ENCODE measurements at regions not wholly inside any gene's neighbourhood (a gene's known extent, or its start where the extent isn't known, plus 50 kb on each side); places are given as distances from the start of the nearest gene placed in this dataset.

DNA sequence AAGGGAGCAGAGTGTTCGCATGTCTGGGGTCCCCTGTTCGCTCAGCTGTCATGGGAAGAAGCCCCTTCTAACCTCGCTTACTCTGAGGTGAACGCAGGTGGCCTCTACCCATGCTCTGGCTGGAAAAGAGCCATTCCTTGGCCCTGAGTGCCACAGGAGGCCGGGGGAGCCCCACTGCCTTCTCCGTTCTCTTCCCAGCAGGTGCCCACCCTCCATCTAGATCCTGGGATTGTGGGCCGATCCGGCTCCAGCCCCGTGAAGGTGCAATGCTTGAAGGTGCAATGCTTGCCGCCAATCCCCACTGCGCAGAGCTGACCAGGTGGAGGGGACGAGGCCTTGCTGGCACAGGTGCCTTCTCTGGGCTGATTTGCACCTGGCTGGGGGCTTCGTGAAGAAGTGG lies 95.4 kb downstream of the MRPL36 start:
- no peak for DNase-seq

DNA sequence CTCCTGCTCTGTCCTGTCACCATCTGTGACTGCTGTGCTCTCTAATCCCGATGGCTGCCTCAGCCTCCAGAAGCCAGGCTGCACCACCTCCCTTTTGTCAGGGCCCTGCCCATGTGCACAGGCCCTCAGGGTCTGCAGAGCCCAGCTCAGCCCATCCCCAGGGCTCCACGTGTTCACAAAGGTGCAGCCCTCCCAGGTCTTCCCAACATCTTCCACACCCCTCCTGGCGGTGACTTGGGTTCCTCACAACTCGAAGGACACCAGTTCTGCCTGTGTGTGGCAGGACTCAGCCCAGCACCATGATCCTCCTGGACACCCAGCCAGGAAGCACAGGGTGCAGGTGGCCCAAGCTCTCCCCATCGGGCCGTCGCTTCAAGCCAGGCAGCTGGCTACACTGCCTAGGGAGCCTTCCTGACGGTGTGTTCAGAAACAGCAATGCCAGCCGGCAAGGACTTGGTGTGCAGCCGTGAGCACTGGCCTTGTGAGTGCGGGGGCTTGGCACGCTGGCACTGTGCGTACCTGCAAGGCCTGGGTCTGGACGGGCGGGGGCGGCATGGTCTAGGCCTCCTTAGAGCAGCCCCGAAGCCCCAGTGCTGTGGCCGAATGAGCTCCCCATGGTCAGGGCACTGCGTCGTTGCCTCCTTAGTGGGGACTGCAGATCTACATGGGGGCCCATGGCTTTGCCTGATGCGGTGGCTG lies 96.1 kb downstream of the MRPL36 start:
- peak; percentile 13 for DNase-seq

DNA sequence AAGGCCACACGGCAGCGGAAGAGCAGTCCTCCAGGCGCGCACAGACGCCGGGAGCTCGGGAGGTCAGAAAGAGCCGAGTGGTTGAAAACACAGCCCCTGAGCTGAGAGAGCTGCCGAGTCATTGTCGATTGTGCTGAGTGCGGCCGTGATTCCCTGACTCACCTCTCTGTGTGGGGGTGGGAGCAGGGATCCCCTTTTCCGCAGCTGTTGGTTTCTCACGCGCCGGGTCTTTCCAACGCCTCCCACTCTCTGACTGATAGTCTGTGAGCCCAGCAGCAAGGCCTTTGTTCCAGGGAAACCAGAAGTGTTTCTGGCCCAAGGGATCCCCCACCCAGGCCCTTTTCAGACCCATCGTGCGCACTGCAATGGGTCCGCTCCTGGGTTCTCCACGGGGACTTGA lies 97.3 kb downstream of the MRPL36 start:
- no peak for DNase-seq

DNA sequence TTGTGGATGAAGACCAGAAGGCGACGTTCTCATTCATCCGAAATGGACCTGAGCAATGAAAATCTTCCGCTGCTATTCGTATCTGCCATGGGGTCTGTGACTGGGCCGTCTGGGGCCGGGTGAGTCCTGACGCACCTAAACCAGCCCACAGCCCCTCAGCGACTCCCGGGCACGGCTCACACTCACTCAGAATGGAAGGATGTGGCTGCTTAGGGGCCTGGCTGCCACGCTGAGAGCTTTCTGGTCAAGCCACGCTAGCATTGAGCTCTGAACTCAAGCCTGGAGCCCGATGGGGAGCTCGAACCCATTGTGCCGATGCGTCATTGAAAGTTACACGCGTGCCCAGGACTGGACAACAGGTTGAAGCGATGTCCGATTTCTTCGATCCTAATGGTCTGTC lies 97.8 kb downstream of the MRPL36 start:
- no peak for DNase-seq

DNA sequence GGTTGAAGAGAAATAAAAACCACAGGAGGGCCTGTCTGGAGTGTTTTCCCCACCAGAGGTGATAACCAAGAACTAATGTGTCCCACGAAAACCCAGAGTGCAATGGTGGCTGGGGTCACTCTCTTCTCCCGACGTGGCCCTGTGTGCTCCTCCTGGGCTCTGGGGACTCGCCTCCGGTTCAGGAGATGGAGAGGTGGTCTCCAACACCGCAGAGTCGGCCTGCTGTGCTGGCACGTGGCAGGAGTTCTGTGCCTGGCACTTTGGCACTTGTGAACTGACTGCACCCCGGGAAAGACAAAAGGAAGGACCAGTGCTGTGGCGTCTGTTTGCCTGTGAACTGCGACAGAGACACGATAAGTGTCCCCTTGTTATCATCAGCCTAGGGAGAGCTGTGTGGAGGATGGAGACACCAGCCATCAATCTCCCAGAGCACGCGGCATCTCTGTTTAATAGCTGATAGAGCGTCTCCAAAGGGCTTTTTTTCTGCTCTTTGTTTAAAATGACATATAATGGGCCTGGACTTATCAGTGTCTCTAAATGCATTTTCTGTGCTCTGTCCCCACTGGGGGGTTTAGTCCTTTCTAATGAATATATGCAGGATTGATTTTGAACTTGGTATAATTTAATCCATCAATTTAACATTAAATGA lies 98.3 kb downstream of the MRPL36 start:
- DNase-seq = no peak

DNA sequence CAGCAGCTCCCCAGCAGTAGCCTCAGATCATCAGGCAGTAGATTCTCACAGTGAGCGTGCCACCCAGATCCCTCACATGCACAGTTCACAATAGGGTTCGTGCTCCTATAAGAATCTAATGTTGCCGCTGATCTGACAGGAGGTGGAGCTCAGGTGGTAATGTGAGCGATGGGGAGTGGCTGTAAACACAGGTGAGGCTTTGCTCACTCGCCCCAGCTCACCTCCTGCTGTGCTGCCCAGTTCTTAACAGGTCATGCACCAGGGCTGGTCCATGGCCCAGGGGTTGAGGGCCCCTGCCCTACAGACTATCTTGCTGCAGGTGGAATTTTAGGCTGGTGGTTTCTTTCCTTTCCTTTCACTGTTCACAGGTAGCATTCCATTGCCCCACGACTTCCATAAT lies 100.2 kb downstream of the MRPL36 start:
- DNase-seq = no peak

DNA sequence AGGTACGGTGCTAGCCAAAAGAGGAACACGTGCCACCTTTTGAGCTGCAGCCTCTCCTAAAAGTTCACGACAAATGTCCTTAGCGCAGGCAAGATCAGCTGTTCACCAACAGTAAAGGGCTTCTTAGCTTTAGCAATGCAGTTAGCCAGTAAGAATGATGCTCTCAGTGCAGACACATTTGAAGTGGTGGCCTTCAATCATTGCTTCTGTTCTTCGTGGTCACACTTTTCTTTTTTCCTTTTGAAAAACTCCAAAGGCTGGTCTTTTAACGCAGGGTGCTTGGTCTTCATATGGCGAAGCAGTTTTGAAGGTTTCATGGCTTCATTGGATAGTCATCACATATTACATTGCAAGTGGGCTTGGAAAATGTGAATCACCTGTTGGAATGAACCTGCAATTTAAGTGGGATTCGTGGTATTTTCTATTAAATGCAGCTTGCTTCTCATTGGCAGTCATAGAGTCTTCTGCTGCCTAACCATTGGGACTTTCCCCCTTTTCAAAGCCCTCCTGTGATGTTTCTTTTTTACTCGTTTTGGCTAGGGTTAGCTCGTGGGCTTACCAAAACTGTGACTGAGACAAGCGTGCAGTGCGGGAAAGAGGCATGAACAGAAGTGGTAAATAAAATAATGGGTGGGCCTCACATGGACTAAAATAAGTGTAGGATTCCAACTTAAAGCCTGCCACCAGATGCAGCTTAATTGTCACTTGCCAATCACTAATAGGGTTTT lies 100.9 kb downstream of the MRPL36 start:
- no peak for DNase-seq

DNA sequence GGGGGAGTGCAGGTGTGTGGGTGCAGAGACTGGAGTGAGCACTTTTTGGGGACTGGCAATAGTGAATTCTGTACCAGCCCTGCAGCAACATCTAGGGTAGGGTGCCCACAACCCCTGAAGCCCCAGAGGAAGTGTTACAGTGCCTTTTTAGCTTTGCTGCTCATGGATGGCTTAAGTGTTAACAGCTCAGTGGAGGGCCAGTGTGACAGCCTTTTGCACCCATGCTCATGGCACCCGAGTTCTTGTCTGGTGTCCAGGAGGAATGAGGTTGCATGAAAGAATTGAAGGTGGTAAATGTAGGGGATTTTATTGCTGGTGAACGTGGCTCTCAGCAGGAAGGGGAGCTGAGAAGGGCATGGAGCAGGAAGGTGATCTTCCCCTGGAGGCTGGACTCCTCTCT lies 107.3 kb downstream of the MRPL36 start:
- no peak for DNase-seq

DNA sequence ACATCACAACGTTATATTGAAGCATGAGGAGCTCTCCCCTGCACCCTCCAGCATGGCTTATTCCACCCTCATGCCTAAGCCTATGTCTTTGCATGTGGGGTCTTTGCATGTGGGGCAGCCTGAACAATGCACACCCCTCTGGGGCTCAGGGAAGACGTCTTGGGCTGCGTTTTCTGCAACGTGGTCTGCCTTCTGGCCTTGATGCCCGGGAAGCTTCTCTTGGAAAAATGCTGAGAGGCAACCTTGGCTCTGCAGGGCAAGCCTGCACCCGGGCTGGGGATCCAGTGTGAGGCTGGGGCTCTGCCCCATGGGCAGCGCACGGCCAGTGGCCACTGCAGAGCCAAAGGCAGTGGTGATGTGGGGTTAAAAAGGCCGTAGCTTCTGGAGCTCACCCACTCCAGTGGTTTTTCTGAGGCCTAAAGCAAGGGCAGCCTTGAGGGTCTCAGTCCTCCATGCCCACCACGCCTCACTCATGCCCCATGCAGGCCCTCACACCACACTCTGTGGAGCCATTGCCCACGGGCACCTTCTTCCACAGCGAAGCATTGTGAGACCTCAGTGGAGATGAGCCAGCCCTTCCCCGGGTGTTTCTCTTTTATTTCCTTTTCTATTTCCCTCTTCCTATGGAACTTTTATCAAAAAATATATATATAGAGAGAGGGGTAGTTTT lies 112.2 kb downstream of the MRPL36 start:
- DNase-seq = no peak

DNA sequence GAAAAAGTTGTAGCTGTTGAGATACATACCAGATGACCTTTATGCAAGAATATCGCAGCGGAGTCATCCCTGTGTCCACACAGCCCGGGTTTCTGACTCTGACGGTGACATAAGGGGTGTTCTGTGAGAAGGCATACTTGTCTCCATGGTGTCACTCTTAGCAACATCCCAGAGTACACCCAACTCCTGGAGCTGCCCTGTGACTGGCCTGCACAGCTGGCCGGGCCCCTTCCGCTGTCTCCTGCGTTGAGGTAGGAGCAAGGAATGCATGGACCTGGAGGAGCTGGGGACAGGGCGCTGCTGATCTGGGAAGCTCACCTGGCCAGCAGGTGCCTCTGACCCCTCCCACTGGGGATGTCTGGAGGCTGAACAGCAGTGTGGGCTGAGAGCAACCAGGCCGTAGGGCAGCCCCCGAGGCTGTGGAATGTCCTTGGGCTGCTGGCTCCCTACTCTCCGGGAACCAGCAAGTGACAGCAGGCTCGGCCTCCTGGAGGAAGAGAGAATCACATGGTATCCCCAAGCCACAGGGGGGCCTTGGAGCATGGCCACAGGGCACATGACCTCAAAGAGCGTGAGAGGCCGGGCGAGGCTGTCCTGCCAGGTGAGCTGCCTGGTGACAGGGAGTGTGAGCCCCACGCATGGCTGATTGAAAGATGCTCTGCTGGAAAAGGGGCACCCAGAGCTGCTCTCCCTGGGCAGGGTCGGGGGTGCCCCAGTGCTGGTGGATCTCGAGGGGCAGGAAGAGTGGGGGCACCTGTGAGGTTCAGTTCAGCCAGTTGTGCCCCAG lies 113.4 kb downstream of the MRPL36 start:
- no peak for DNase-seq

DNA sequence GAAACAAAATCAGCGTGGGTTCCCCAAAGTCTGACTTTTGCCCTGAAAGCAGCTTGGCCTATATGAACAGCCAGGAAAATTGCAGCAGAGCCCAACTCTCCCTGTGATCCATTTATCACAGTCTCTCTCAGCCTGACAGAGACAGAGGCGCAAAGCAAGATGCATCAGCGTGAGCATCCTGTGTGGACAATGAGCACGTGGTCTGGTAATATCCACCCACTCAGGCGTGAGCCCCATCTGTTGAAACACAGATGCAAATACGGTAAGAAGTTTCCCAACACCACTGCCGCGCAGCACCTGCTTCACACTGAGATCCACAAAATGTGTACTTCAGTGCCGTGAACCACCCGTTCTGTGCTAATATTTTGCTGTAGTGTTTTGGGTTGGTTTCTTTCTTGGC lies 114.6 kb downstream of the MRPL36 start:
- no peak for DNase-seq

DNA sequence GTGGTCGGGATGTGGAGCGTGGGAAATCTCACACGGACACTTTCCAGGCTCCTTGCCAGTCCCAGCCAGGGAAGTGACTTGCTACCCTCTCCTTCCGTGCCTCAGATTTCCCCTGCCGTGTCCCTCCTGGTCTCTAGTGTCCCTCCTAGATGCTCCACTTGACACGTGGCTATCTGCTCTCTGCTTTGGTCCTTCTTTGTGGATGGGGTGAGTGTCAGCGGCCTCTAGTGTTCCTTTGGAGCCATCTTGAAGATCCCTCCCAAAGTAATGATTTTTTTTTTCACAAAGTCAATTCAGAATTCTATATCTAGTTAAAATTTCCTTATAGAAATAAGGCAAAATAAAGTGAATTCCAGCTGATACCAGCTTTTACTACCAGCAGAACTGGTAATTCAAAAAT lies 117.7 kb downstream of the MRPL36 start:
- DNase-seq = no peak

DNA sequence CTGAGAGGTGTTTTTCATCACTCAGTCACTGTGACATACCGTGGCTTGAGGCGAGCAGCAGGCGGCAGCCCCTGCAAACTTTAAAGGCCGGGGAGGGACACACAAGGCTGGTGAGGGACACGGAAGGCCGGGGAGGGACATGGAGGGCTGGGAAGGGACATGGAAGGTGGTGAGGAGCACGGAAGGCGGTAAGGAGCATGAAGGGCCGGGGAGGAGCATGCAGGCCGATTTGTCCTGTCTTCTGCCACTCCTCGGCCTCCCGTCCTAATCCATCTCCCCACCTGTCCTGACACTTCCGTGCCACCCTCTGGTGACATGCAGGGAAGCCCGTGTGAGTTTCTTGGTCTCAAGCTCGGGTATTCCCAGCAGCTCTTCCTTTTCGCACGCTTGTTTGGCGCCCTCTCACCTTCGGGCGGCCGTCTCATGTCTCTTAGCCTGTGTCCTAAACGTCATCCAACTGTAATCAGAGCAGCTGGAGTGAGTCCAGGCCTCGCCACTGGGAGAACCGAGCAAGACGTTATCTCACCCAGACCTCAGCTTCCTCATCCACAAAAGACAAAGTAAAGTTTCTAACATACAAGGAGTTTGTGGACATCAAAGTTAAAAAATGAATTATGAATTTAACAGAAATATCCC lies 126.5 kb downstream of the MRPL36 start:
- no peak for DNase-seq

DNA sequence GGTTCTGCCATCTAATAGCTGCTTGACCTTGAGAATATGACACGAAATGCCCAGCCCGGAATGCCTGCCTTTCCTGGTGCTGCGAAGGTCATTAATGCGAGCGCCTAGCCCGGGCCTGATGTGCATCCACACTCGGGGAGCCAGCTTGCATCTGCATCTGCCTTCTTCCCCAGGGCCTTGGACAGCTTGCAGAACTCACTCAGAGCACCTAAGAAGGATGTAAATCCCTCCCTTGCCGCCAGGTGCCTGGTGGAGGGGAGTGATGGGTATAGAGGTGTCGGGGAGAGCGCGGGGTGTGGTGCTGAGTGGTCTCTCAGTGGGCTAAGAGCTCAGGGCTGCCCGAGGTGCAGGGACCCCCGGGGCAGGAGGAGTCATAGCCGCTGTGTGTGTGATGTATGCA lies 127.2 kb downstream of the MRPL36 start:
- no peak for DNase-seq

DNA sequence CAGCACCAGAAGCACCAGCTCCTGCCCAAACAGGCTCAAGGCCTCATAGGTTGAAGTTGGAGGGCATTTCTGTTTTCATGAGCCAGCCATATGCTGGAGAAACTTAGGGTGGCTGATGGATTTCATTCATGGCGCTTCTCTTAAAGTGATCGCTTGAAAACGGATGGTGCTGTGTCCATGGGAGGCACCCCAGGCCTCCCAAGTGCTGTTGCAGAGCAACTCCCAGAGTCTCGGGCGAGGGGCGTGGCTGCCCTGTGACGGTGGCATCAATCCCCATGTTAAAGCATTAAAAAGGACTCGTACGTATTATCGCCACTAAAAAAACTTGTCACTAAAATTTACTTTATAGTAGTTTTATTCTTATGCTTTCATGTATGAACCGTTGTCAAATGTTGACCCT lies 128.3 kb downstream of the MRPL36 start:
- DNase-seq = no peak

DNA sequence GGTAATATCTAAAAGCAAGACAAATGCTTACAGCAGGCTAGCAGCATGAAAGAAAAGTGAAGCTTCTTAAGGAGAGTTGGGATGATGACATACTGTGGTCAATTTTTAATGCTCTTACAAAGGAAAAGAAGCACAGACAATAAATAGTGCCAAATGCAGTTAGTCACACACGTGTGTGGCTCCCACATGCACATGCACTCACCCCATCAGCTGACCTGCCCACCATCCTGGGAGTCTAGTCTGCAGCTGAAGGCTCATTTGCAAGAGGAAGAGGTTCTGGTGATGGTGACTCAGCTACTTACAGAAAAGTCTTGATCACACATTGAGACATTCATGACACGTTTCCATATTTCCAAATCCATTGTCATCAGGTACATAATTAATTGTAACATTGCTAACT lies 129.3 kb downstream of the MRPL36 start:
- DNase-seq = no peak

DNA sequence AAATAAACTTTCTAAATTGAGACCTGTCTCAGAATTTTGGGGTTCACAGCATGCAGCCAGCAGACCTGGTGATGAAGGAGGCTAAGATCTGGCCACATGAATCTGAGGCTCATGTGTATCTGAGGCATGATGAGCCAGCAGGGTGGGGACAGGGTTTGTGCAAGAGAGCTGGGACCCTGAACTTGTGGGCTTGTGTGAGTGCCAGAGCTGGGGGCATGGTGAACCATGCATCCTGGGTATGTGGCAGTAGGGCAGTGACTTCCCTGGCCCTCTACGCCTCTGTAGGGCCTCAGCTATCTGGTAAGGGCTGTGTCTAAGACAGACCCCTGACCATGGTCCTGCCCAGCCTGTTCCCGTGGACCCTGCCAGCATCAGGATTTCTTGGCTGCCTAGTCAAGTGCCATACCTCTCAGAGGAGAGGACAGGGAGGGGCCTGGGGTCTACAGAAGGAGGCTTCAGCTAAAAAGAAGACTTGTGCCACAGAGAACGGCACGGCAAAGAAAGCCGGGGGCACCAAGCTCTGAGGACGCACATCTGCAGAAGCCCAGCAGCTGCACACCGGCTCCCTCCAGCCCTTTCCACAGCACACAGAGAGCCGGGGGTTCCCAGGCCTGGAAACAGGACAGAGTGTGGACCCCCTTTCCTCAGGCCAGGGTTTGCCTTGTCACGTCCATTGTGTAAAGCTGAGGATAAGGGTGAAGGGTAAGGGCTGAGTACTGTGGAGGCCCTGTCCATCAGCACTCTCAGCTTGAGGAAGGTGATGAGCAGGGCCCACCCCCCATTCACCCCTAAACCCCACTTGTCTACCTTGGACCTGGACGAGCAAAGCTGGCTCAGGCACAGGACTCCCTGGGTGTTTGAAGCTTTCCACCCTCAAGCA lies 130.1 kb downstream of the MRPL36 start:
- DNase-seq = no peak

DNA sequence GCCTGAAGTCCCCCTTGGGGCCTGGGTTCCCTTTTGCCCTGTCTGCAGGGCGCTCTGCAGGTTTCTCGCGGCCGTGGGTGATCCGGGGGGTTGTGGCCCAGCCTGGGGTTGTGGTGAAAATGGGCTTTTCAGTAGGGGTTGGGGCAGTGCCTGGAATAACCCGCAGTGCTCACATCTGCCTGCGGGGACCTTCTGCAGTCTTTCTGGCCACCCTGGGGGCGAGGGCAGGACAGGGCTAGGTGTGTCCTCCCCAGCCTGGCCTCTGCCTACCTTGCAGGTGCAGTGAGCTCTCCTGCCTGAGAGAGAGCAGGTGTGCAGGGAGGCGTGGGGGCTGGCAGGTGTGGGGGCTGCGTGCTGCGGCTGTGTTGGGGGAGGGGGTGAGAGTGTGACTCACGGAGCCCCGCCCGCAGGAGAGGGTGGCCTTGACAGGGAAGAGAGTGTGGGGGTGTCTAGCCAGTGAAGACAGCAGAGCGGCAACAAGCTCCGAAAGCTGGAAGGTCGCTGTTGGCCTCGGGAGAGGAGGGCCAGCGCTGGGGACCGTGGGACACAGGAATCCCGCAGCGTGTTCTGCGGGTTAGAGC lies 131.4 kb downstream of the MRPL36 start:
- no peak for DNase-seq

DNA sequence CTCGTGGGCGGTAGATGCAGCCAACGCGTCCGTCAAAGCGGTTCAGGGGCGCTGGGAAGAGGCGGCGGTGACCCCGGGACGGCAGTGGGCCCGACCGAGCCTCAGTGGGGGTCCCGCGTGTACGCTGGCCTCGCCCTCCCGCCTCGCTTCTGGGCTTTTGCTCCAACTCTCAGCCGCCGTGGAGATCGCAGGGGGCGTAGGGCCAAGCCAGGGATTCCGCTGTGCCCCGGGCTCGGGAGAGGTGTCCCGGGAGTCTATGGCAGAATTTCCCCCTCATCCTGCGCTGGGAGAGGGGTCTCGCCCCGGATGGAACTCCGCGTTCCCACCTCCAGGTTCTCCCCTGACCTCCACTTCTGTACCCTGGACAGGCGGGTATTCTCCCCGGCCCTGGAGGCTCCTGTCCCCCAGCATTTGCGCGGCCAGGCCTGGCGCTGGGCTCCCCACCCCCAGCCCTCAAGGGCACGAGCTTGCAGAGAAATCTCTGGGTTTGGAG lies 131.9 kb downstream of the MRPL36 start:
- DNase-seq = no peak

DNA sequence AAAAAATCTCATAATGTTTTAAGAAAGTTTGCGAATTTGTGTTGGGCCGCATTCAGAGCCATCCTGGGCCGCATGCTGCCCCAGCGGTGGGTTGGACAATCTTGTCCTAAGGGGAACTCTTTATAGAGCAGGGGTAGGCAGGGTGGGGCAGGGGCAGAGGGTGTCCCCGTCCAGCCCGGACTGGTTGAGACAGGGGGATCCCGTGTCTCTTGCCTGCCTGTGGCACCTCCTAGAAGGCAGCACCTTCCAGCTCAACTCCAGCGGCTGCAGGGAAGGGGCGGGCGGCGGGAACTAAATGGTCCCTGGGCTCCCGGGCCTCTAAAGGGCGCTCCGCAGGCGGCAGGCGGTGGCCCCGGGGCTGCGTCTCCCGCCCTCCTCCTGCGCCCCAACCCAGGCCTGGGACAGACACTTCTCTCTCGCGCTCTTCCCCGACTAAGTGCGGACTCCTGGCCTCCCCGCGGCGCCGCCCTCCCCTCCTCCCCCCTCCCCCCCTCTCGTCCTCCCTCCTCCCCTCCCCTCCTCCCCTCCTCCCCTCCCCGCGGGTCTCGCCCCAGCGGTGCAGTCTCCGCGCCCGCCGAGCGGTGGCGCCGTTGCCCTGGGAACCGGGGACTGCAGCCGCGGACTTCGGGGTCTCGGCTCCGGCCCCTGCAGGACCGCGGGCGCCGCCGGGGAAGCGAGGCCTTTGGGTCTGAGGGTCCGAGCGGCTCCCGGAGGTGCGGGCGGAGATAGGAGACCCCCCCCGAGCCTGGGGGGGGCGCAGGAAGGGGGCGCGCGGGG lies 132.6 kb downstream of the MRPL36 start:
- no peak for DNase-seq

All from activated gamma-delta T cell (primary cell).